Vagina (tissue), 2 donors: ENCODE measurements at regions not wholly inside any gene's neighbourhood (a gene's known extent, or its start where the extent isn't known, plus 50 kb on each side); places are given as distances from the start of the nearest gene placed in this dataset.

Experiments
- POLR2A ChIP-seq, 2 donors: fragments of 450-650 bp; IDR thresholded peaks; one replicate each; pipeline ENCODE4 v1.6.1; 2017; ENCODE audit warnings: antibody characterized with exemption in 2 of 2, mild to moderate bottlenecking in 2 of 2, moderate library complexity in 2 of 2
- POLR2AphosphoS5 ChIP-seq, 2 donors: sonication (generic); formaldehyde crosslinking; IDR thresholded peaks; one replicate each; pipeline ENCODE4 v1.9.0; 2017; ENCODE audit warnings: antibody characterized with exemption in 2 of 2, mild to moderate bottlenecking in 2 of 2, low read depth in 1 of 2; ENCODE audit not compliant: insufficient read depth in 1 of 2
- TF ChIP-seq, protein P1 (sequence below), 3 experiments: fragments of 450-650 bp in 2 of 3; fragments of 200-600 bp in 1 of 3; sonication (generic) in 1 of 3; IDR thresholded peaks; one replicate each; pipeline ENCODE4 v1.5.1; 2017 to 2019; ENCODE audit warnings: antibody characterized with exemption in 3 of 3, mild to moderate bottlenecking in 2 of 3, moderate library complexity in 2 of 3

DNA sequence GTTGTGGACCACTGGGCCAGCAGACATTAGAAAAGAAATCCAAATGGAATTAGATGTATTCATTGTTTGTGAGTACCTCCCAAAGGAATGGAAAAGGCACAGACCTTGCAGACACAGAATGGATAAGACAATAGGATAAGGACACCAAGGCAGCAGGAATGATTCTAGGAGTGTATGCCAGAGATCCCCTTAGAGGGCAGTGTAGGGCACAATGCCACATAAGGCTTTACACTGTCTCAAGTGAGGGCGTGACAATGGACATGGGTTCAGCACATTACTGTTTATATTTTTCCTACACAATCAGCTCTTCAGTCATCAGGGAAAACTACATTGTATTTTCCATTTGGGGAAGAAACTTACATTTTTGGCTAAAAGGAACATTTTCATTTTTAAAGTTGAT lies 250.9 kb downstream of the PTH2R start:
- TF ChIP-seq, protein P1, sequence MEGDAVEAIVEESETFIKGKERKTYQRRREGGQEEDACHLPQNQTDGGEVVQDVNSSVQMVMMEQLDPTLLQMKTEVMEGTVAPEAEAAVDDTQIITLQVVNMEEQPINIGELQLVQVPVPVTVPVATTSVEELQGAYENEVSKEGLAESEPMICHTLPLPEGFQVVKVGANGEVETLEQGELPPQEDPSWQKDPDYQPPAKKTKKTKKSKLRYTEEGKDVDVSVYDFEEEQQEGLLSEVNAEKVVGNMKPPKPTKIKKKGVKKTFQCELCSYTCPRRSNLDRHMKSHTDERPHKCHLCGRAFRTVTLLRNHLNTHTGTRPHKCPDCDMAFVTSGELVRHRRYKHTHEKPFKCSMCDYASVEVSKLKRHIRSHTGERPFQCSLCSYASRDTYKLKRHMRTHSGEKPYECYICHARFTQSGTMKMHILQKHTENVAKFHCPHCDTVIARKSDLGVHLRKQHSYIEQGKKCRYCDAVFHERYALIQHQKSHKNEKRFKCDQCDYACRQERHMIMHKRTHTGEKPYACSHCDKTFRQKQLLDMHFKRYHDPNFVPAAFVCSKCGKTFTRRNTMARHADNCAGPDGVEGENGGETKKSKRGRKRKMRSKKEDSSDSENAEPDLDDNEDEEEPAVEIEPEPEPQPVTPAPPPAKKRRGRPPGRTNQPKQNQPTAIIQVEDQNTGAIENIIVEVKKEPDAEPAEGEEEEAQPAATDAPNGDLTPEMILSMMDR (IDR thresholded peaks at IDR 0.05) = no peak
- TF ChIP-seq POLR2A (IDR thresholded peaks at IDR 0.05) (no peak), POLR2AphosphoS5 (IDR thresholded peaks at IDR 0.05; ENCODE audit: insufficient read depth in 1 of 2, low read depth in 1 of 2) (no peak)
